HFFc6 (cell line): ENCODE measurements at regions not wholly inside any gene's neighbourhood (a gene's known extent, or its start where the extent isn't known, plus 50 kb on each side); places are given as distances from the start of the nearest gene placed in this dataset.

Experiments used
- DNase-seq: peaks from one replicate; pipeline ENCODE4 v3.0.0-alpha.2; 2018
- H3K27ac Mint-ChIP-seq: 2 replicates; pipeline ENCODE4 v1.8.0; 2020; ENCODE audit warnings: mild to moderate bottlenecking, mixed read lengths
- H3K27me3 Mint-ChIP-seq: 2 replicates; pipeline ENCODE4 v1.8.0; 2021; ENCODE audit warnings: mild to moderate bottlenecking, moderate library complexity, mixed read lengths; ENCODE audit not compliant: insufficient read depth
- H3K36me3 Mint-ChIP-seq: 2 replicates; pipeline ENCODE4 v1.8.0; 2021; ENCODE audit warnings: low read depth, mixed read lengths
- H3K4me1 Mint-ChIP-seq: 2 replicates; pipeline ENCODE4 v1.8.0; 2020; ENCODE audit warnings: low read depth, mixed read lengths
- H3K4me3 Mint-ChIP-seq: 2 replicates; pipeline ENCODE4 v1.8.0; 2020; ENCODE audit warnings: mild to moderate bottlenecking, moderate library complexity, mixed read lengths
- H3K9me3 Mint-ChIP-seq: 2 replicates; pipeline ENCODE4 v1.8.0; 2020; ENCODE audit warnings: mild to moderate bottlenecking, mixed read lengths
- TF ChIP-seq, protein P1 (sequence below): fragments of 200-600 bp; sonication (generic); IDR thresholded peaks from 2 replicates; pipeline ENCODE4 v1.5.0; 2021; ENCODE audit warnings: antibody characterized with exemption, mild to moderate bottlenecking

DNA sequence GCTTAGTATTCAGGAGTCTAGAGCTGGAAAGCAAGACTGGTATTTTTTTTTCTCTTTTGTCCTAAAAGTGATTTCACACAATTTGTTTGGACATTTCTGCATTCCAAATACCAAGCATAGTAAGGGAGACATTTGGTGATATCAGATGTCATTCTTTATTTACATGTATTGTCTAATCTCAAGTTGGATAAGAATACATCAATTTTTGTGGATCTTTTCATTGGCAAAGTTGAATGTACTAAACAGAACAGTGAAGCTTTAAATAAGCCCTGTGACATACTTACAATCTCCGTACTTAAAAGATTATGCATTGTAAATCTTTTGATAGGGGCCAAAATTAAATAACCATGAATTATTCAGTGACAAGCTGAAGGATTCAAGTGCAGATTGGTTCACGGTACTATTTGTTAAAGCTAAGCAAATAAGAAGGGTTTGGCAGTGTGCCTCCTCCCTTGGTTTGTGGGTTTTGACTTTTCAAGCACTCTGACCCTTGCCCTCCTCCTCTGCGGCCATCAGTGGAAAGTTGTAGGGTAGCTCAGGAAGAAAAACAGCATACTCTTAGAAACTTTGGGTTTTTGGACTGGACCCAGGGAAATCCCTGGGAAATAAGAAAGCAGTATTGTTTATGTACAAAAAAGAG lies 663.7 kb downstream of the ADGRL2 start:
- no peaks in the 10 kb centered on the region for H3K4me1 Mint-ChIP-seq
- H3K36me3 Mint-ChIP-seq, result no peaks in the 10 kb centered on the region
- H3K27me3 Mint-ChIP-seq, result no peaks in the 10 kb centered on the region
- no peak overlapping the region for H3K27ac Mint-ChIP-seq
- peaks cover 20% of the 10 kb centered on the region for H3K9me3 Mint-ChIP-seq
- TF ChIP-seq, protein P1, sequence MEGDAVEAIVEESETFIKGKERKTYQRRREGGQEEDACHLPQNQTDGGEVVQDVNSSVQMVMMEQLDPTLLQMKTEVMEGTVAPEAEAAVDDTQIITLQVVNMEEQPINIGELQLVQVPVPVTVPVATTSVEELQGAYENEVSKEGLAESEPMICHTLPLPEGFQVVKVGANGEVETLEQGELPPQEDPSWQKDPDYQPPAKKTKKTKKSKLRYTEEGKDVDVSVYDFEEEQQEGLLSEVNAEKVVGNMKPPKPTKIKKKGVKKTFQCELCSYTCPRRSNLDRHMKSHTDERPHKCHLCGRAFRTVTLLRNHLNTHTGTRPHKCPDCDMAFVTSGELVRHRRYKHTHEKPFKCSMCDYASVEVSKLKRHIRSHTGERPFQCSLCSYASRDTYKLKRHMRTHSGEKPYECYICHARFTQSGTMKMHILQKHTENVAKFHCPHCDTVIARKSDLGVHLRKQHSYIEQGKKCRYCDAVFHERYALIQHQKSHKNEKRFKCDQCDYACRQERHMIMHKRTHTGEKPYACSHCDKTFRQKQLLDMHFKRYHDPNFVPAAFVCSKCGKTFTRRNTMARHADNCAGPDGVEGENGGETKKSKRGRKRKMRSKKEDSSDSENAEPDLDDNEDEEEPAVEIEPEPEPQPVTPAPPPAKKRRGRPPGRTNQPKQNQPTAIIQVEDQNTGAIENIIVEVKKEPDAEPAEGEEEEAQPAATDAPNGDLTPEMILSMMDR, result no peak
- no peak overlapping the region for H3K4me3 Mint-ChIP-seq
- no peak for DNase-seq

DNA sequence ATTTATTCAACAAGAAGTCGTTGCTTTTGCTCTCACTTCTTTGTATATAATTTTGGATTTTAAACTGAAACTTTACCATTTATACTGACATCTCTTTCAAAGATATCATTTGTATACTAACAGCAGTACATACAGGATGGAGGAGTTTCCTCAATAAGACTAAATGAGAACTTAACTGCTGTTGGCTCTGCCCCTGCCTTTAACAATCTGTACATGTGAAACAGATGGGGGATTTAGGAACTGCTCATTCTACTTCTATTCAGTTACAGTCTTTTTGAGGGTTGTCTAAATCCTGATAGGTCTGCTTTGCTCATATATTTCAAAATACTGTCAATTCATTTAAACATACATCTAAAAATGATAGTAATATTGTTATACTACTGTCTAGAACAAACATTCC lies 663.2 kb downstream of the ADGRL2 start:
- H3K4me1 Mint-ChIP-seq, result no peaks in the 10 kb centered on the region
- H3K36me3 Mint-ChIP-seq, result no peaks in the 10 kb centered on the region
- H3K27ac Mint-ChIP-seq, result no peak overlapping the region
- no peak overlapping the region for H3K4me3 Mint-ChIP-seq
- DNase-seq, result no peak
- peaks cover 17% of the 10 kb centered on the region for H3K9me3 Mint-ChIP-seq
- H3K27me3 Mint-ChIP-seq, result no peaks in the 10 kb centered on the region
- TF ChIP-seq, protein P1, result no peak

DNA sequence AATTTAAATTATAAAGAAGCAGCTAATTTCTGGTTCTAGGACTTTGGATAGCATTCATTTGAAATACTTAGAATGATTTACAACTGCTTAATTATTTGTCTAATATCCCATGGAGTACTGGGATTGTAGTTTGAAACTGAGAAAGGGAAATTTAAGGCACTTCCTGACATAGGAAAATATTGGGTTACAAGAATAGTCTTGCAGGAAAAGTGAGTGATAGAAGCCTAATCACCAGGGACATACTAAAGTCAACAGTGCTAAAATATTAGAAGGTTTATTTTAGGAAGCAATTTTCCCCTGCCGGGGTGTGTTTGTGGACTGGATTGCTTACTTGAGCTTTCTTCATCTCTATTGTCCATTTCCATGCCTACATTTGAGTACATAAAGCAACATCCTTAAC lies 661.6 kb downstream of the ADGRL2 start:
- H3K27ac Mint-ChIP-seq, result no peak overlapping the region
- H3K4me3 Mint-ChIP-seq, result no peak overlapping the region
- H3K4me1 Mint-ChIP-seq, result no peaks in the 10 kb centered on the region
- peaks cover 23% of the 10 kb centered on the region for H3K9me3 Mint-ChIP-seq
- no peak for DNase-seq
- TF ChIP-seq, protein P1, result no peak
- no peaks in the 10 kb centered on the region for H3K36me3 Mint-ChIP-seq
- no peaks in the 10 kb centered on the region for H3K27me3 Mint-ChIP-seq

DNA sequence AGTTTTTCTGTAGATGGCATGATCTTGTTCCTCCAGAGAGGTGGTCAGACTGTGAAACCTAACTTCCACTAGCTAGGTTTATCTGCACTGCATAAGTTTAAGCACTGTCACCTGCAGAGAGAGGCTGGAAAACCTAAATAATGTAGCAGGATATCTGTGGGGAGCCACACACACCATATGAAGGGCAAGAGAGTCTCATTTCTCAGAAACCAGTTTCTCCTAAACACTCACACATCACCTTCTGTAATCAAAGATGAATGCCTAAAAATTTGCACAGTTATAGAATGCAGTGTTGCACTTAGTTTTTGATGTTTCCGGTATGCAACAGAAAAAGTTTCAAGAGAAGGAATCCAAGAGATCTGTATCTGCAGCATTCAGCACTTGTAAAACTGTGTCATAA lies 654.6 kb downstream of the ADGRL2 start:
- H3K36me3 Mint-ChIP-seq, result no peaks in the 10 kb centered on the region
- no peaks in the 10 kb centered on the region for H3K27me3 Mint-ChIP-seq
- TF ChIP-seq, protein P1, result no peak
- no peaks in the 10 kb centered on the region for H3K4me1 Mint-ChIP-seq
- no peak overlapping the region for H3K4me3 Mint-ChIP-seq
- peaks cover 32% of the 10 kb centered on the region for H3K9me3 Mint-ChIP-seq
- no peak for DNase-seq
- H3K27ac Mint-ChIP-seq, result no peak overlapping the region

DNA sequence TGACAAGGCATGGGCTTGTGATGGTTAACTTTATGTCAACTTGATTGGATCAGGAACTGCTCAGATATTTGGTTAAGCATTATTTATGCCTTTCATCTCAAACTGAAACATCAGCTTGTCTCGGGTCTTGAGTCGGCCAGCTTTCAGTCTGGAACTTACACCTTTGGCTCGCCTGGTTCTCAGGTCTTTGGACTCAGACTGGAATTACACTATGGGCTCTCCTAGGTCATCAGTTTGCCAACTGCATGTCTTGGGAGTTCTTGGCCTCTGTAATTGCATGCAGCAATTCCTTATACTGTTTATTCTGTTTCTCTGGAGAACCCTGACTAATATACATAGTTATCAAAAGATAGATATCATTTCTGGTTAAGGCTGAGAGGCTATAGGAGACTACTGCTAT lies 653.7 kb downstream of the ADGRL2 start:
- no peaks in the 10 kb centered on the region for H3K27me3 Mint-ChIP-seq
- TF ChIP-seq, protein P1, result no peak
- no peaks in the 10 kb centered on the region for H3K4me1 Mint-ChIP-seq
- H3K36me3 Mint-ChIP-seq, result no peaks in the 10 kb centered on the region
- DNase-seq, result no peak
- peaks cover 32% of the 10 kb centered on the region for H3K9me3 Mint-ChIP-seq
- H3K4me3 Mint-ChIP-seq, result no peak overlapping the region
- H3K27ac Mint-ChIP-seq, result no peak overlapping the region
